HG03103 (cell line): ENCODE measurements at regions not wholly inside any gene's neighbourhood (a gene's known extent, or its start where the extent isn't known, plus 50 kb on each side); places are given as distances from the start of the nearest gene placed in this dataset.
A peak's percentile ranks its signal among the peaks of the same experiment; 100 is the strongest.

Experiments used
- ATAC-seq: cut with Tn5 transposase; IDR thresholded peaks from one replicate; pipeline ENCODE4 v1.9.1; 2021; ENCODE audit warnings: low read depth; ENCODE audit not compliant: unreplicated experiment

DNA sequence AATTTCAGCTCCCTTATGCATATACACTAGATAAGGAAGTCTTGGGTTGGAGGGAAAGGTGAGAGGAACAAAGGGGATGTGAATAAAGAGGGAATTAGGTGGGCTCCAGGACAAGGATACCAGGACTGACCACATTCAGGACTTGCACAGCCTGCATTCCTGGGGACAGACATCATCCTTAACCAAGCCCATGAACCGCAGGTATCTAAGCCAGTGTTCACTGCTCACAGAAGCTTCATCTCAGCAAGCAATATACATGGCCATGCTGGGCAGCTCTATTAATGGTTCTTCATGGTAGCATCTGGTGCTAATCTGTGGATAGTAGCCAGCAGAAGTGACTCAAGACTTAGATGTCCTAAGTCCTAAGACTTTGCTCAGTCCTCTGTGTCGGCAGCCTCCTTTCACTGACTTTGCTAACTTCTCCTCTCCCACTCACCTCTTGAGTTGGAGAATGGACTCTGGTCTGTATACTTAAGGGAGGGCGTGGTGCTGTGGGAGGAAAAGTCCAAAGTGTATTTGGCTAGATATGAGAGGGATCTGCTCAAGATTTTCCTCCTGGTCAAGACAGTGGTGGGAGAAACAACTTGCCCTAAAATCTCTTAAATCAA lies 136.1 kb downstream of the ASCL1 start:
- ATAC-seq, result no peak

DNA sequence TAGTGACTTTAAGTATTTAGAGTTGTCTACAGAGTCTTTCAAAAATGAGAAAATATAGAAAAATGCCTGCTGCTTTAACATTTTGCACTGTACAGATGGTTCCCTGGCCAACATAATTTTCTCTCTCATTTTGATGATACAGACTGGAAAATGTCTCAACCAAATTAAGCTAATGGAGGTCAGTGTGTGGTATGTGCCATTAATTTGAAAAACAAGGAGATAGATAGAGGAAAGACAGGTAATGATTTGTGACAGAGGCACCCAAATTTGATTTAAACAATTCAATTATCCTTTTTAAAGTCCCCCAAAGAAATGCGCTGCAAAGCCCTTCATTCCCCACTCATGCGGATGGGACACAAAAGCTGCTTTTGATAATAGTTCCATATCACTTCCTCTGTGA lies 140.0 kb downstream of the ASCL1 start:
- ATAC-seq, result no peak

GRCh38 chr12:103100257-103100831 lies 142.9 kb downstream of the ASCL1 start:
- ATAC-seq, result no peak

DNA sequence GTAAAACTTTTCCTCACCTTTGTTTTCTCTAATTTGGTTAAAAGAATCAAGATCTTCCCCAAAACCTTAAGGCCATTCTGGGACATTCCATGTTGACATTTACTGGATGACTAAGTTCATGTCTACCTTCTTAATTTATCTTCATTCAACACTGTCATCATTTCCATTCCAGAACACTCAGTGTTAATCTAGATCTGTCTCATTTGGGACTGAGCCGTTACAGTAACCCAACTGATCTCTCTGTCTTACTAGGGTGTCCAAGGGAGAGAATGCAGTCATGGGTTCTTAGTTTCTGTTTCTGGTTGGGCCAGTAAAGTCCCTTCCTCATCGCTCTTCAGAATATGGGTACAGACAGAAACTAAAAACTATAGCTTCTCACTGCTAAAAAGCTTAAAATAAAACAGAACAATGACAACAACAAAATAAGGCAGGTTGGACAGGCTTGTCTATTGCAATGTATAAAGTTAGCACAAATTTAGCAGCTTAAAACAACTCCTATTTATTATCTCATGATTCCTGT lies 144.8 kb downstream of the ASCL1 start:
- ATAC-seq, result peak; percentile 67

DNA sequence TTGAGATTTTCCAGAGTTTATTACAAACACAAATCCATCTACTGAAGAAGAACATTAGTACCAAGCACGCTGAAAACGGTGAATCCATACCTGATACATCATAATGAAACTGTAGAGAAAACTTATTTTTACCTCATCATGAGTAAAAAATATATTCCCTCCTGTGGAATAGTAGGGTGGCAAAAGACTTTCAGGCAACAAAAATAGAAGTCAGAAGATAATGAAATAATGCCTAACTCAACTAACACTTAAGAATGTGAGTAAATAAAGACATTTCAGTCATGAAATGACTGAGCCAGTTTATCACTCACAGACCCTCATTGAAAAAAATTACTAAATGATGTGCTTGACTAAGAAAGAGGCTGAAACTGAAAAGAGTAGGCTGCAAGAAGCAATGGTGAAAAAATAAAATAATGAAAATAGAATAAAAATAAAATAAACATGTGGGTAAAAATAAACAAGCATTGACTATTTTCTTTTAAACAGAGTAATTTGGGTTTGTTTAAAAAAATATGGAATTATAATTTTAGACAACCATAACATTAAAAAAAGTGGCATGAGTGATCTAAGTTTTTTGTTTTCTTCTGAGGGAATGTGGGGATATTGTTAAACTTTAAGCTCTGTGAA lies 148.6 kb downstream of the ASCL1 start:
- peak; percentile 51 for ATAC-seq

GRCh38 chr12:103109861-103110260 lies 152.4 kb downstream of the ASCL1 start:
- ATAC-seq, result no peak

DNA sequence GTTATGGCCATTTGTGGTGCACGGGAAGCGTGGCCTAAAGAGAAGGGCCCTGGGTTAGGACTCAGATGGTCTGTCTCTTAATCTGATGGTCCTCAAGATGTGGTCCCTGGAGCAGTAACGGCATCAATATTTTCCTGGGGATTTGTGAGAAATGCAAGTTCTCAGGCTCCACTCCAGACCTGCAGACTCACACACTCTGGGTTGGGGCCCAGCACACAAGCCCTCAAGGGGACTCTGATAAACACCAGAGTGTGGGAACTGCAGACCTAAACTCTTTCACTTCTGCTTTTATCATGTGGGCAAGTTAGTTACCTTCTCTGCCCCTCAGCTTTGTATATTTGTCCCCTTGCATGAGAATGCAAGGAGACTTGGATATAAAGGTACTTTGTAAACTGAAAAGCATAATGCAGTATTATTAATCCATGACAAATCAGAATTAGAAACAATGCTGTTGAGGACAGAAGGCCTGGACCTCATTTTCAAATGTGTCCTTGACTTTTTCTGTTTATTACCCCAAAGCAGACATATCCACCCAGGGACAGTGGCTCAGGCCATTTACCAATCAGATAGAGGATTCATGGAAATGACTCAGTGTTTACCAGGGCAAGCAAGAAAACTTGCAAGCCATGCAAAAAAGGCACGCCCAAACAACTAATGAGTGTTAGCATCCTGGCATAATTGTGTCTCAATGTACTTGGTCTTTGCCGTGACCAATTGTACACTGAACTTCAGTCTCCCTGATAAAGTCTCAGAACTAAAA lies 157.0 kb downstream of the ASCL1 start:
- peak; percentile 98 for ATAC-seq

DNA sequence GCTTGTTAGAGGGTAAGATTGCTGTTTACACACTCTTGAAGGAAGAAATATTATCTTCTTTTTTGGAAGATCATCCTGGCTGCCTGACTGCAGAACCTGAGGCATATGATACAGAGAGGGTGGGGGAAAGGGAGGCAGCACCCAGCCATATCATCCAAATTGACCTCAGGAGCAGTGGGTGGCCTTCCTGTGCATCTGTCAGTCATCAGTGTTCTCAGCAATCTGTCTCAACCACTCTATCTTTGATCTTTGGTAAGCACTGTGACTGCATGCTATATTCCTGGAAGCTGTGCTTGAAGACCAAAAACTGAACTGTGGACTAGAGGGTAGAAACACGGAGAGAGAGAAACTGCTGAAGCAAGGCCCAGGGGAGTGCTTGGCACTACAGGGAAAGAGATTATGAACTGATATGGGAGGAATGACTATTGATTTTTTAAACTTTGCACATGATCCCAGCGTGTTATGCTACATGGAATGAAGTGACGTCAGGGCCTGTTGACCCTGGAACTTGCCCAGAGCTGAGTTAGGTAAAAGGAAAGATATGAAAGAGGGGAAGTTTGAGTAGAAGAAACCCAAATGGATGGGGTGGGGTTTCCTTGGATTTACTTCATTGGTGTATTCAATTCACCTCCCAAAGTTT lies 171.5 kb downstream of the ASCL1 start:
- no peak for ATAC-seq

DNA sequence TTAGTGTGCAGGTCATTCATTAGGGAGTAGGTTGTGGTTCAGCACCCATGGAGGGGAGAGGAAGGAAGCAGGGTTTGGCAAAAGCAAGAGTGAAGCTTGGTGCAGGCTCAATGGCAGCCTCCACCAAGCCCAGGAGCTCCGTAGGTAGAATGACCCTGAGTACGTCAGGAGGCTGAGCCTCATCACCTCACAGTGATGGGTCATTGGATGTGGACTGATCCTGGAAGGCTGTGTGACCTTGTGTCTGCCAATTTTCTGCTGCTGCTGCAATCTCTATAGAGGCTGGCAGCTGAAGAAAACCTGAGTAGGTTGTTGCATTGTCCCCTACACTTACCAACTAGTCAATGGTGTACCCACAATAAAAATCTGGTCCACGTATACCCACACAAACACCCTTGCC lies 173.1 kb downstream of the ASCL1 start:
- ATAC-seq, result no peak

DNA sequence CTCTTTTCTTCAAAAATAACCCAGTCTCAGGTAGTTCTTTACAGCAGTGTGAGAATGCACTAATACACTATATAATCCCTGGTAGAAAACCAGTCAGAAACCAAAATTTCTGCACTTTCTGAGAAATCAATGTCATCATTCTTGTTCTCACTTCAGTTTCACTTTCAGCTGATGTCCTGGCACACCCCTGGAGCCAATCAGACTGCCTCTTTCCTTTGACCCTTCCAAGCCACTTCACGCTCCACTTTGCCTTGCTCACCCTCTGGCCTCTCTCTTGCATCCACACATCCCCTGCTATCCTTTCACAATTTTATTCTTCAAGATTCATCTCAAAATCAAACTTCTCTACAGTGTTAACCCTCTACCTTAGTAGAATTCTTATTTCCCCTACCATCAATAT lies 181.1 kb downstream of the ASCL1 start:
- ATAC-seq, result no peak

- no peak for ATAC-seq
Measured at GRCh38 chr12:103139876-103140275, 182.4 kb downstream of the ASCL1 start.

DNA sequence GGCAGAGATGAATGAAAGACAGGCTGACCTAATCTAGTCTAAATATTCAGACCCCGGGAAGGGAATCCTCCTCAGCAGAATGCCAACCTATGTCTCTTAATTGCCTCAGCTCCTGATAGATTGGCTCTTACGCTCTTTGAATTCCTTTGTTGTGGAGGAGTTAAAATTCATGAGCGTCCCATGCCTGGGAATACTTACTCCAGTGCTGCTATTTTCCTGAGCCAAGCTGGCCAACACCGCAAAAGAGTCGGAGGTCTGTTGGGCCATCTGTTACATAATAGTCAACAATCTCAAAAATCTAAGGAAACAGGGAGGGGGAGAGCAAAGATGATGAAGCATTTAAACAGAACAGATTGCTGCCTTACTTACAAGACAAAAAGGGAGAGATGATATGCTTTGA lies 182.8 kb downstream of the ASCL1 start:
- ATAC-seq, result no peak

- ATAC-seq, result no peak
Measured at GRCh38 chr12:103144278-103144677, 186.8 kb downstream of the ASCL1 start.

DNA sequence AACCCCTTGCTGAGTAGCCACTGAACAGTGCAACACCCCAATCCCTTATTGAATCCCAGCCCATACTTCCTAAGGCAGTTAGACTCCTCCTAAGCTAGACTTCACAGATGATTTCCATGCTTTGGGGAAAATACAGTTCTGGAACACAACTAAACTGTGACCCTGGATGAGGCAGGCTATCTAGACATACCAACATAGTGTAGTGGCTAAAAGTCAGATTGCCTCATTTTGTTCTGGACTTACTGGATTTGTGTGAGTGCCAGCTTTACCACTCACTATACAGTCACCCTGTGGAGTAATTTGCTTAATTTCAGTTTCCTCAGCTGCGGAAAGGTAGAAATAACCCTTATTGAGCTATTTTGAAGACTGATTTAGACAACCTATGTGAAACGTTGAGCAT lies 203.1 kb downstream of the ASCL1 start:
- ATAC-seq, result no peak

DNA sequence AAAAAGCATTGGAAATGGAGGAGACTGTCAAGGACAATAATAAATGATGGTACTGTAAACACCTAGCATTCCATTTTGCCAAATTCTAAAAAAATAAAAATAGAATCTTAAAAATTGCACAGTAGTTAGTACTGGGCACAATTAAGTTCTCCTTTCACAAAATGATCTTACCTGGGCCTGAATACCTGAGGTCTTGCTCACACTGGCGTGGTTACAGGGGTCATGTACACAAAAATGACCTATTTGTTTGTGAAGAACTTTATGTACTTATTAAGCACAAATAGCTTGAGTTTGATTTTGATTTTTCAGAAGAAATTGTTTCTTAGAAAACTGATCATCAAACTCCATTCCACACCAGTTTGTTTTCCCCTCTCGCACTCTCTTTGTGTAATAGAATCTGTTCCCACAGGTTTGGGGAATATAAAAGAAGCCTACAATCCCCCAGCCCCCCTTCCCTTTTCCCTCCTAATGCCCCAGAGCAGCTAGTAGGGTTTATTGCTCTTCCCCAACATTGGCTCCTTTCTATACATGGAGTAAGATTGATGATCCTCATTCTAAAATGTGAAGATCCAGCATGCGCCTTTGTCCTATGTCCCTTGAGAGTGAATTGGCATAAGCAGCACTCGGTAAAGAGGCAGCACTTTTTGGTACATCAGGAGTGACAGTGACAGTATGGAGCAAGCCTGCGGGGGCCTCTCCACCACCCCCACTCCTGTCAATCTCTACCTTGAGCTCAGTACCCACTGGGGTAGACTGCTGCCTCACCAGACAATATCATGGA lies 204.3 kb downstream of the ASCL1 start:
- no peak for ATAC-seq

GRCh38 chr12:103166949-103167348 lies 209.5 kb downstream of the ASCL1 start:
- no peak for ATAC-seq

DNA sequence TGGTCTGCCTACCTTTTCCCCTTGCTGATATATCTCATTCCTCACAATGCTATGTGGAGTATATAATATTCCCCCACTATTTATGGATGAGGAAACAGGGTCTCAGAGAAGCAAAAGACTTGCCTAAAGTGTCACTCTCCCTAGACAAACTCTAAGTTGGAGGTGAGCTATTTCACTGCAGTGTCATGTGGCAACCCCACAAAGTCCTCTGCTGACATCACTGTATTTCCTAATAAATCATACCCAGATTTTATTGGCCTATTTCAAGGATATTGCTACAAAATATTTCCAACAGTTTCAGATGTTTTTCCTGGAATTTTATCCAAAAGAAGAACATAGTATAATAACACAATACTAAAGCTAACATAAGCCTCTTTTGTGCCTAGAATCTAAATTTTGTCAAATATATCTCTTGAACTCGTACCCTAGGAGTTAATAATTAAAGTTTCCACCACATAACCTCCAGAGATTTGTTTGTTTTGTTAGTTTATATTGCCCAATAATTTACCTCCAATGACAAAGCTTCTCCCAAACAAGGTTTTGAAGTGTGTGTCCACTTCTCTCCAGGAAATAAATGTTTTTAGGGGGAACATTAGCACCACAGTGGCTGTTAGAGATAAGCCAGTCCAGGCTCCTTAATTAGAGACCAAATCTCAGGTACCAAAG lies 215.1 kb downstream of the ASCL1 start:
- no peak for ATAC-seq

DNA sequence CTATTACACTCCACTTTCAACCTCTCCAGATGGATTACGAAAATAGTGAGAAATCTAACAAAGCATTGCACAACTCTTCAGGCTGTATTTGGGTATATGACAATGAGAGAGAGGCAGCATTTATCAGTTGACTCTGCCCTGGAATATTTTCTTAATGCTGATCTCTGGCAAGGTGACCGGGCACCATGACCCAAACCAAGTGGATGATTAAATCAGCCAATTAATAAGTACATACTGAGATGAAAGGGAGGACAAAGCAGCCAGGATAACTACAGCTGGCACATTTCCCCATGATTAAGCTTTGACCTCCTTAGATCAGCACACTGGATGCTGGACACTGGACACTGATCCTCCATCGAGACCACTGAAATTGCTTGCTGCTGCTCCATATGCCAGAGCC lies 218.2 kb downstream of the ASCL1 start:
- ATAC-seq, result no peak

DNA sequence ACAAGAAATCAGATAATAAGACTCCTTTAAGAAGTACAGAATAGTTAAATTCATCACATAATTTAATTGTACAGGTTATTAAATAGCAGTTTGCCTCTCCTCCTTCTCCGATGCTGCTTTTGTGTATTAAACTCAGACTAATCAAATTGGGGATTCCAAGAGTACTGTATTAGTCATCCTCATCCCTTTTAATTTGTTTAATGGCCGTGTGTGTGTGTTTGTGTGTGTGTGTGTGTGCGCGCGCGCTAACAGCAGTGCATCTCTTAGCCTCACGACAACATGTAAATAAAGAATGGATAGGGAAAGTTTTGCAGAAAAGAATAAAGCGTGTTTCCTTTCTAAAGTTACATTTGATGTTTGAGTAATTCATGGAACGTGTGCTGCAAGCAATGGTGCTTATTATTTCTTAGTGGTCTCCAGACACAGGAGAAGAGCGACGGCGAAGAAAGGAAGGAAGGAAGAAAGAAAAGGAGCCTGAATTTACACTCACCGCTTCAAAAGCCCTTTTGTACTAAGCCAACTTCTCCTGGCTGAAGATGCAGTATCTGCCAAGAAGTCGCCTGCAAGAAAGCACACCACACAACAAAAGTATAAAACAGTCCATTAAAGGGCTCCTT lies 220.3 kb downstream of the ASCL1 start:
- ATAC-seq, result no peak
